ENCODE measurements at regions not wholly inside any gene's neighbourhood (a gene's known extent, or its start where the extent isn't known, plus 50 kb on each side); places are given as distances from the start of the nearest gene placed in this dataset.

DNA sequence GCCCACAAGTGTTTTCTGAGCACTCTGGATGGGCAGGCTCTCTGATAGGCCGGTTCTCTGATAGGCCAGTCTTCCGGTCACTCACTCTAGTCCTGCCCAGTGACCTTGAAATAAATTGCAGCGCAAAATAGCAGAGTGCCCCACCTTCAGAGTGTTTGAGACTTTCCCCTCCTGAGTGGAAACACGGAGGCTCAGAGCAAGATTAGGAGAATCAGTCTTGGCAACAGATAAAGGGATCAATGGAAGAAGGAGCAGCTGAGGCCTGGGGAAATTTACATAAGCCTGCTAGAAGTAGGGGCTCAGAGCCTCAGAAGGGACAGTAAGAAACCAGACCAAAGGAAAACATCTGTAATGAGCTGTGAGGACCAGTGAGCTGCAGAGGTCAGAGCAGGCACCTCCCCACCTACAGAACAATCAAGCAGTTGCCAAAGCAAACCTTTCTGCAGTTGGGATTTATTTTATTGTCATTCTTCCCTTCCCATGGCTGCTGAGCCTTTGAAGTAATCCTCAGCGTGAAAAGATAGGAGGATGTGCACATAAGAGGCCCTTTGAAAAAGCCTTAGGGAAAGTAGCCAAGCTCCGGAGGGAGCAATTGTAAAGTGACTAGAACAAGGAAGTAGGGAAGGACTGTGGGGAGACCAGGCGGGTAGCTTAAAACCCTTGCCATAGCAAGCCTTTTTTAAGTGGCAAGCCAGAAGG, 89.1 kb upstream of the TSPAN5 start:
- POLR2A ChIA-PET: interaction anchor here (0.9 kb wide), 1 partner anchor 93 kb away, joined by 3 read pairs; no protein-coding TSS in a partner anchor
- TF ChIP-seq SIN3A (IDR thresholded peaks at IDR 0.05; ENCODE audit: low read depth): no peak
- 0 out of 2 replicates have a peak, but pooled peaks have one; percentile 50 for TF ChIP-seq CBX3 (IDR thresholded peaks at IDR 0.05; ENCODE audit: low read depth)
- no peak for TF ChIP-seq YY1 (IDR thresholded peaks at IDR 0.05; ENCODE audit: extremely low read depth, insufficient replicate concordance, low read depth, low read length)
- no peak for TF ChIP-seq CTCF (IDR thresholded peaks at IDR 0.05 in 2 of 3, conservative IDR thresholded peaks at IDR 0.05 in 1 of 3; ENCODE audit: borderline replicate concordance in 1 of 3, insufficient read depth in 1 of 3, low read depth in 2 of 3, low read length in 2 of 3)
- TF ChIP-seq POLR2A (IDR thresholded peaks at IDR 0.05; ENCODE audit: borderline replicate concordance, extremely low read depth, insufficient read depth, insufficient read length): no peak
- TF ChIP-seq ZFX (IDR thresholded peaks at IDR 0.05): peak; percentile 37; the same call in 1 of the 2 replicates
- no peak for TF ChIP-seq ZNF274 (IDR thresholded peaks at IDR 0.05; ENCODE audit: low read depth, low read length)
- TF ChIP-seq RAD21 (IDR thresholded peaks at IDR 0.05; ENCODE audit: low read depth): no peak
- TF ChIP-seq, protein P1, sequence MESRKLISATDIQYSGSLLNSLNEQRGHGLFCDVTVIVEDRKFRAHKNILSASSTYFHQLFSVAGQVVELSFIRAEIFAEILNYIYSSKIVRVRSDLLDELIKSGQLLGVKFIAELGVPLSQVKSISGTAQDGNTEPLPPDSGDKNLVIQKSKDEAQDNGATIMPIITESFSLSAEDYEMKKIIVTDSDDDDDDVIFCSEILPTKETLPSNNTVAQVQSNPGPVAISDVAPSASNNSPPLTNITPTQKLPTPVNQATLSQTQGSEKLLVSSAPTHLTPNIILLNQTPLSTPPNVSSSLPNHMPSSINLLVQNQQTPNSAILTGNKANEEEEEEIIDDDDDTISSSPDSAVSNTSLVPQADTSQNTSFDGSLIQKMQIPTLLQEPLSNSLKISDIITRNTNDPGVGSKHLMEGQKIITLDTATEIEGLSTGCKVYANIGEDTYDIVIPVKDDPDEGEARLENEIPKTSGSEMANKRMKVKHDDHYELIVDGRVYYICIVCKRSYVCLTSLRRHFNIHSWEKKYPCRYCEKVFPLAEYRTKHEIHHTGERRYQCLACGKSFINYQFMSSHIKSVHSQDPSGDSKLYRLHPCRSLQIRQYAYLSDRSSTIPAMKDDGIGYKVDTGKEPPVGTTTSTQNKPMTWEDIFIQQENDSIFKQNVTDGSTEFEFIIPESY (IDR thresholded peaks at IDR 0.05; ENCODE audit: extremely low read depth, insufficient replicate concordance, low read length): no peak
- TF ChIP-seq TCF7L2 (IDR thresholded peaks at IDR 0.05; ENCODE audit: borderline replicate concordance, extremely low read depth, insufficient read depth, insufficient read length): peak; percentile 81
- no peak for TF ChIP-seq POLR2AphosphoS5 (IDR thresholded peaks at IDR 0.05; ENCODE audit: low read depth, low read length)
- TF ChIP-seq EZH2phosphoT487 (IDR thresholded peaks at IDR 0.05; ENCODE audit: borderline replicate concordance): no peak
- CTCF ChIA-PET: interaction anchor here (0.8 to 1.5 kb wide), 3 partner anchors 31 to 716 kb away, joined by 3 to 4 read pairs (median 4); no protein-coding TSS in a partner anchor

More for the DNA sequence above, 89.1 kb upstream of the TSPAN5 start:
- intact Hi-C loops (cut with micrococcal nuclease): loop anchor here (10.0 kb wide), 2 partner anchors 603 to 717 kb away; partner anchors contain the start of gene STPG2
- no peaks in the 10 kb centered on the region for H4K20me1 ChIP-seq (ENCODE audit: insufficient read depth)
- ATAC-seq (peak; percentile 63), DNase-seq (ENCODE audit: low read depth, low spot score) (peak; percentile 34)
- H3K36me3 ChIP-seq (ENCODE audit: control insufficient read depth in 1 of 2, insufficient read depth in 2 of 2, low read length in 2 of 2): no peaks in the 10 kb centered on the region
- no peaks in the 10 kb centered on the region for H3K27me3 ChIP-seq (ENCODE audit: insufficient read depth, low read length)
- no peaks in the 10 kb centered on the region for H3K9me3 ChIP-seq (ENCODE audit: control insufficient read depth in 1 of 2, insufficient read depth in 1 of 2, low read depth in 1 of 2, low read length in 2 of 2)
- no TSS peak for BruUV-seq (replicated peaks)
- H3K27ac ChIP-seq (ENCODE audit: low read depth, low read length): peak overlapping the region; percentile 37
- H3K9ac ChIP-seq (ENCODE audit: low read length): no peak overlapping the region
- no peak overlapping the region for H3K4me3 ChIP-seq (replicated peaks in 1 of 2; ENCODE audit: low read depth in 1 of 2, low read length in 2 of 2)
- H3K4me1 ChIP-seq (ENCODE audit: control insufficient read depth in 1 of 2, insufficient read depth in 2 of 2, low read length in 2 of 2): peaks cover 13 to 24% of the 10 kb centered on the region in 2 experiments
- H3K79me2 ChIP-seq (ENCODE audit: insufficient read depth, low read length): no peaks in the 10 kb centered on the region
- H2AFZ ChIP-seq (ENCODE audit: low read depth, low read length, poor library complexity, severe bottlenecking): peak overlapping the region; percentile 29
- H3K4me2 ChIP-seq (ENCODE audit: low read length): peak overlapping the region; percentile 18; the same call in 1 of the 2 replicates
- RAD21 ChIA-PET (ENCODE audit: low non-redundant PET in 1 of 2, low total read pairs in 2 of 2, uncharacterized antibody in 2 of 2, unreplicated experiment in 2 of 2): no interaction called here
- no peaks in the 10 kb centered on the region for H3K9me2 ChIP-seq (ENCODE audit: insufficient read depth)

Measured in HCT116 (cell line).